ENCODE measurements at regions not wholly inside any gene's neighbourhood (a gene's known extent, or its start where the extent isn't known, plus 50 kb on each side); places are given as distances from the start of the nearest gene placed in this dataset.

DNA sequence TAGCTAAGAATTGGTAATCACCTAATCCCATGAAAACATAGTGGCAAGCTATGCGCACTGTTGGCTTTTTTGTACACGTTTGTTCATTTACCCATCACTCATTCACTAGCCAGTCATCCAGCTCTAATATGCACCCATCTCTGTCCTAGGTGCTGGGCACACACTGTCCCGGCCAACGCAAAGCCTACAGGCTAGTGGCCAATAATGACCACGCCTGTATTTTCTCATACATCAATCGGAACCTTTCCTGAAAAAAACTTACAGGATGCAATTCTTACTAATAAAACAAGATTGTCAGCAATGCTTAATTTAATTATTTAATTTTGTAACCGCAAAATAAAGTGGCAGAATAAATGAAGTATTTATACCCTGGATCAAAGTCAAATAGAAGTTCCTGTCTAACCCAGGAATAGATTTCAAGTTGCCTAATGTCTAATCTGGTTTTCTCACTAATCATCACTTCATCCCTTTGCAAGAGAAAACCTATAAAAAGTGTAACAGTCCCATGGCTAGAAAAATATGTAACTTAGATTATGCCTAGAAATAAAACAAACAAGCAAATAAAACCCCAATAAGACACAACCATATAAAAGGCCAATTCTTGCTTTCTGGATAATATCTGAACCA is 143.3 kb upstream of the BLID start:
- TF ChIP-seq, protein P1, sequence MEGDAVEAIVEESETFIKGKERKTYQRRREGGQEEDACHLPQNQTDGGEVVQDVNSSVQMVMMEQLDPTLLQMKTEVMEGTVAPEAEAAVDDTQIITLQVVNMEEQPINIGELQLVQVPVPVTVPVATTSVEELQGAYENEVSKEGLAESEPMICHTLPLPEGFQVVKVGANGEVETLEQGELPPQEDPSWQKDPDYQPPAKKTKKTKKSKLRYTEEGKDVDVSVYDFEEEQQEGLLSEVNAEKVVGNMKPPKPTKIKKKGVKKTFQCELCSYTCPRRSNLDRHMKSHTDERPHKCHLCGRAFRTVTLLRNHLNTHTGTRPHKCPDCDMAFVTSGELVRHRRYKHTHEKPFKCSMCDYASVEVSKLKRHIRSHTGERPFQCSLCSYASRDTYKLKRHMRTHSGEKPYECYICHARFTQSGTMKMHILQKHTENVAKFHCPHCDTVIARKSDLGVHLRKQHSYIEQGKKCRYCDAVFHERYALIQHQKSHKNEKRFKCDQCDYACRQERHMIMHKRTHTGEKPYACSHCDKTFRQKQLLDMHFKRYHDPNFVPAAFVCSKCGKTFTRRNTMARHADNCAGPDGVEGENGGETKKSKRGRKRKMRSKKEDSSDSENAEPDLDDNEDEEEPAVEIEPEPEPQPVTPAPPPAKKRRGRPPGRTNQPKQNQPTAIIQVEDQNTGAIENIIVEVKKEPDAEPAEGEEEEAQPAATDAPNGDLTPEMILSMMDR (IDR thresholded peaks at IDR 0.05), result no peak
- TF ChIP-seq POLR2AphosphoS5 (IDR thresholded peaks at IDR 0.05) (no peak), POLR2A (IDR thresholded peaks at IDR 0.05) (no peak)

Measured in stomach (tissue), 4 donors.